ENCODE measurements at regions not wholly inside any gene's neighbourhood (a gene's known extent, or its start where the extent isn't known, plus 50 kb on each side); places are given as distances from the start of the nearest gene placed in this dataset.

GRCh38 chr4:133713340-133713739 lies 488.2 kb downstream of the PABPC4L start:
- H3K9me3 ChIP-seq, result no peaks in the 10 kb centered on the region
- H3K4me1 ChIP-seq, result no peaks in the 10 kb centered on the region
- H3K27me3 ChIP-seq, result no peaks in the 10 kb centered on the region
- no peak for TF ChIP-seq CTCF (IDR thresholded peaks at IDR 0.05; ENCODE audit: low read depth, low read length)
- H3K36me3 ChIP-seq, result no peaks in the 10 kb centered on the region
- no peak for DNase-seq
- no peak overlapping the region for H3K4me3 ChIP-seq (ENCODE audit: low read depth, low read length)

GRCh38 chr4:133711817-133712216 lies 489.8 kb downstream of the PABPC4L start:
- H3K4me3 ChIP-seq (ENCODE audit: low read depth, low read length), result no peak overlapping the region
- DNase-seq, result no peak
- H3K36me3 ChIP-seq, result no peaks in the 10 kb centered on the region
- no peak for TF ChIP-seq CTCF (IDR thresholded peaks at IDR 0.05; ENCODE audit: low read depth, low read length)
- no peaks in the 10 kb centered on the region for H3K4me1 ChIP-seq
- H3K9me3 ChIP-seq, result no peaks in the 10 kb centered on the region
- H3K27me3 ChIP-seq, result no peaks in the 10 kb centered on the region

DNA sequence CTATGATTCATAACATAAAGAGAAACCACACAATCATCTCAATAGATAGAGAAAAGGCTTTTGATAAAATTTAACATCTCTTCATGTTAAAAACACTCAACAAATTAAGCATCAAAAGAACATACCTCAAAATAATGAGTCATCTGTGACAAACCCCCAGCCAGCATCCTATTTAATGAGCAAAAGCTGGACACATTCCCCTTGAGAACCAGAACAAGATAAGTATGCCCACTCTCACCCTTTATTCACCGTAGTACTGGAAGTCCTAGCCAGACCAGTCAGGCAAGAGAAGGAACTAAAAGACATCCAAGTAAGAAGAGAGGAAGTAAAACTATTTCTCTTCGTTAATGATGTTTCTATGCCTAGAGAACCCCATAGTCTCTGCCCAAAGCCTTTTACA lies 507.2 kb downstream of the PABPC4L start:
- DNase-seq, result no peak
- H3K4me1 ChIP-seq, result no peaks in the 10 kb centered on the region
- no peaks in the 10 kb centered on the region for H3K9me3 ChIP-seq
- no peaks in the 10 kb centered on the region for H3K27me3 ChIP-seq
- no peaks in the 10 kb centered on the region for H3K36me3 ChIP-seq
- H3K4me3 ChIP-seq (ENCODE audit: low read depth, low read length), result no peak overlapping the region
- no peak for TF ChIP-seq CTCF (IDR thresholded peaks at IDR 0.05; ENCODE audit: low read depth, low read length)

DNA sequence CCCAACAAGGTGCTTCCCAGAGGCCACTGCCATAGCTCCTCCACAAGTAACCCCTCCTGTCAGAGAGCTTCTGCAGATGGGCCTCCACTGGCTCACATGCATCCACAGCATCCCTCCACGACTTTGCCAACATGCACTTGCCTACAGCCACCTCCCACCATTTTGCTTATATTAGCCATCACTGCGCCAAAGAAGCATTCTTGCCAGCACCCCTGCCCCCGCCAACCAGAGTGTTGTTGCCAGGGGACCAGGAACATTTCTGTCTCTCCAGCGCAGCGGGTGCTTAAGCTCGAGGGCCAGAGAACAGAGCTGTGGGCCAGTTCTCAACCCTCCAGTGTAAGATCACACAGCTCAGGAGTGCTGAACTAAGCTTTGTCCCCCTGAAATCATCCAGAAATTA lies 517.6 kb downstream of the PABPC4L start:
- no peaks in the 10 kb centered on the region for H3K9me3 ChIP-seq
- H3K27me3 ChIP-seq, result no peaks in the 10 kb centered on the region
- H3K4me3 ChIP-seq (ENCODE audit: low read depth, low read length), result no peak overlapping the region
- TF ChIP-seq CTCF (IDR thresholded peaks at IDR 0.05; ENCODE audit: low read depth, low read length), result no peak
- H3K36me3 ChIP-seq, result no peaks in the 10 kb centered on the region
- no peak for DNase-seq
- no peaks in the 10 kb centered on the region for H3K4me1 ChIP-seq

DNA sequence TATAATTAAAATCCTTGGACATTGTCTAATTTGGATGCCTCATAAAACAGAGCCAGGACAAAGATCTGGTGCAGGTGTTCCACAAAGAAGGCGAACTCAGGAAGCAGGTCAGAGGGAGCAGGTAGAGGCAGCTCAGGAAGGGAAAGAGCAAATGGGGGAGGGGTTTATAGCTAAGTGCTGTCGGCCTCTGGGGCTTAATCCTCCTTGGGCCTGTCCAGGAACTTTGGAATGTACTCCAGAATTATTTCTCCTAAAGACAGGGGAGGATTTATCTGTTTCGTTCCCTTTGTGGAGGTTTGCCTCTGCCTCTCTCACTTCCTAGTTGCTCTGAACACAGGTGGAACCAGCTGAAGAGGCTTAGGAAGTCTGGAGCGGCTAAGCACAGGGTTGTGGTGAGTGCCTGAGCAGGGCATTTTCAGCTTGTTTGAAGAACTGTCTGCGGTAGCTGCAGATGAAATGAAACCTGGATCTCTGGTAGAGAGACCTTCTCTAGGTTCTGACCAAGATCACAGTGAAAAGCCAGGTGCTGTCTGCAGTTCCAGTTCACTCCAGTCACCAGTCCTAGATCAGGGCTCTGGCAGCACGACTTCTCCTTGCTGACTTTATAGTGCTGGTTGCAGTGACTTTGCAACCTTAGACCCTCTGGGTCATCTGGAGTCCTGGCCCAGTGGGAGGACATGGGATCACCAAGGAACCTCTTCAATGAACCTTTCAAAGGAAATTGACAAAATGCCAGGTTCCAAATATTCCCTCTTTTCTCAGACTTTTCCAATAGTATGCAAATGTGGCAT lies 519.2 kb downstream of the PCDH10 start:
- Histone ChIP-seq H3K4me3 (ENCODE audit: low read depth, low read length) (no peak overlapping the region), H3K36me3 (no peaks in the 10 kb centered on the region), H3K4me1 (no peaks in the 10 kb centered on the region), H3K27me3 (no peaks in the 10 kb centered on the region), H3K9me3 (no peaks in the 10 kb centered on the region)
- DNase-seq, result no peak
- no peak for TF ChIP-seq CTCF (IDR thresholded peaks at IDR 0.05; ENCODE audit: low read depth, low read length)

DNA sequence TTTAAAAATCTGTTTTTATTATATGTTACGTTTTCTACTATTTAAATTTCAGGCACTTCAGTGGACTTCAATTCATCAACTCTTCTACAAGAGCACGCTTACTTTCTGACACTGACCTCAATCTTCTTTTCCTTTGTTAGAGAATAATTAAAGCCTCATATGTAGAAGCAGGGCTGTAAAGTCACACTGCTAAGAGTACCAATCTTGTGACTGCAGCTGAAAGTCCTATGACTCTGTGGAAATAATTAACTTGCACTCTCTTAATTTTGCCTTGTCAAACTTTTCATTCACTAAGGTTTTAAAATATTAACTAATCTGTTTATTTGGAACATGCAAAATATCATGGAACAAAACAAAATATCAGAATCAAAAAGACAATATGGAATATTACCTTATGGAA lies 498.1 kb downstream of the PCDH10 start:
- Histone ChIP-seq H3K4me3 (ENCODE audit: low read depth, low read length) (no peak overlapping the region), H3K4me1 (no peaks in the 10 kb centered on the region; the same call in 1 of the 2 replicates), H3K36me3 (no peaks in the 10 kb centered on the region), H3K9me3 (no peaks in the 10 kb centered on the region), H3K27me3 (no peaks in the 10 kb centered on the region)
- no peak for DNase-seq
- no peak for TF ChIP-seq CTCF (IDR thresholded peaks at IDR 0.05; ENCODE audit: low read depth, low read length)

All from BE2C (cell line).